Tibial nerve (tissue), 4 donors: ENCODE measurements at regions not wholly inside any gene's neighbourhood (a gene's known extent, or its start where the extent isn't known, plus 50 kb on each side); places are given as distances from the start of the nearest gene placed in this dataset.
"Not testable (repeated sequence)": the region's sequence is repeated elsewhere in the genome, so short reads cannot be mapped to it uniquely, and the experiment has no call there.

Experiments
- DNase-seq, 2 donors: peaks; one replicate each; pipeline ENCODE4 v3.0.0-alpha.2; 2019; ENCODE audit warnings: low spot score in 2 of 2
- H3K27ac ChIP-seq, 4 donors: fragments of 200-600 bp; sonication (generic) in 3 of 4; one replicate each; pipeline ENCODE4 v1.5.1; 2017 to 2019; ENCODE audit warnings: mild to moderate bottlenecking in 1 of 4
- H3K27me3 ChIP-seq, 2 donors: fragments of 200-600 bp; sonication (generic) in 1 of 2; one replicate each; pipeline versions ENCODE4 v1.5.1 to v1.6.0; 2017 to 2019
- H3K36me3 ChIP-seq, 3 donors: fragments of 200-600 bp; sonication (generic); one replicate each; pipeline ENCODE4 v1.5.1; 2018 to 2019
- H3K4me1 ChIP-seq, 4 donors: fragments of 200-600 bp; sonication (generic) in 3 of 4; one replicate each; pipeline ENCODE4 v1.5.1; 2017 to 2019
- H3K4me3 ChIP-seq, 4 donors: fragments of 200-600 bp; sonication (generic) in 3 of 4; one replicate each; pipeline ENCODE4 v1.5.1; 2017 to 2019; ENCODE audit warnings: mild to moderate bottlenecking in 1 of 4, moderate library complexity in 1 of 4
- H3K9me3 ChIP-seq, 4 donors: fragments of 200-600 bp; sonication (generic) in 3 of 4; one replicate each; pipeline ENCODE4 v1.5.1; 2017 to 2019
- CTCF ChIP-seq, 5 experiments: fragments of 200-600 bp in 3 of 5; fragments of 450-650 bp in 2 of 5; sonication (generic) in 3 of 5; IDR thresholded peaks; one replicate each; pipeline ENCODE4 v1.5.1; 2016 to 2019; ENCODE audit warnings: antibody characterized with exemption in 5 of 5, mild to moderate bottlenecking in 3 of 5, moderate library complexity in 2 of 5
- EP300 ChIP-seq, 2 donors: sonication (generic); formaldehyde crosslinking; IDR thresholded peaks; one replicate each; pipeline ENCODE4 v1.6.1; 2017; ENCODE audit warnings: antibody characterized with exemption in 2 of 2, mild to moderate bottlenecking in 1 of 2
- POLR2A ChIP-seq, 2 donors: fragments of 450-650 bp; IDR thresholded peaks; one replicate each; pipeline ENCODE4 v1.6.1; 2017; ENCODE audit warnings: antibody characterized with exemption in 2 of 2, mild to moderate bottlenecking in 2 of 2, moderate library complexity in 2 of 2
- WGBS, 2 donors: methylation state at CpG; one replicate each; pipeline ENCODE4 v1.1.5; 2018; 5-methylcytosine and 5-hydroxymethylcytosine counted together

- WGBS, 2 donors, result 87% methylated on average over 1 of the region's 1 CpG
- DNase-seq, result no peak
- Histone ChIP-seq H3K36me3 (no peaks in the 10 kb centered on the region), H3K27me3 (no peaks in the 10 kb centered on the region), H3K4me3 (no peak overlapping the region), H3K27ac (no peak overlapping the region), H3K4me1 (no peaks in the 10 kb centered on the region), H3K9me3 (peaks cover 0 to 21% (median 4%) of the 10 kb centered on the region in 4 donors)
- TF ChIP-seq CTCF (IDR thresholded peaks at IDR 0.05) (no peak), EP300 (IDR thresholded peaks at IDR 0.05) (no peak)
These were observed 823.0 kb upstream of the ADGRB3 start for GRCh38 chr6:67812125-67812524.

- no peak for DNase-seq
- Histone ChIP-seq H3K27me3 (no peaks in the 10 kb centered on the region), H3K9me3 (peaks cover 0 to 21% (median 4%) of the 10 kb centered on the region in 4 donors), H3K4me3 (no peak overlapping the region), H3K27ac (no peak overlapping the region), H3K4me1 (no peaks in the 10 kb centered on the region), H3K36me3 (no peaks in the 10 kb centered on the region)
- TF ChIP-seq CTCF (IDR thresholded peaks at IDR 0.05) (no peak), EP300 (IDR thresholded peaks at IDR 0.05) (no peak), POLR2A (IDR thresholded peaks at IDR 0.05) (no peak)
- 85 to 92% methylated on average over 3 of the region's 3 CpGs for WGBS, 2 donors
These were observed 823.6 kb upstream of the ADGRB3 start for GRCh38 chr6:67811239-67812037.

- not testable (repeated sequence) for H3K4me1 ChIP-seq, H3K9me3 ChIP-seq, H3K27ac ChIP-seq, H3K4me3 ChIP-seq, H3K27me3 ChIP-seq, DNase-seq, H3K36me3 ChIP-seq
- WGBS, 2 donors, result 85 to 91% methylated on average over 5 of the region's 5 CpGs
These were observed 830.3 kb upstream of the ADGRB3 start for GRCh38 chr6:67804808-67805207.

- Histone ChIP-seq H3K36me3 (no peaks in the 10 kb centered on the region), H3K9me3 (peaks cover 0 to 3% (median 0%) of the 10 kb centered on the region in 4 donors), H3K27ac (no peak overlapping the region), H3K4me1 (no peaks in the 10 kb centered on the region), H3K4me3 (no peak overlapping the region), H3K27me3 (no peaks in the 10 kb centered on the region)
- DNase-seq, result no peak
- TF ChIP-seq POLR2A (IDR thresholded peaks at IDR 0.05) (no peak), CTCF (IDR thresholded peaks at IDR 0.05) (no peak), EP300 (IDR thresholded peaks at IDR 0.05) (no peak)
These were observed 832.3 kb upstream of the ADGRB3 start for GRCh38 chr6:67802771-67803170.

- H3K9me3 ChIP-seq, result no peaks in the 10 kb centered on the region
- DNase-seq, result no peak
- H3K27ac ChIP-seq, result no peak overlapping the region
- H3K27me3 ChIP-seq, result no peaks in the 10 kb centered on the region
- WGBS, 2 donors, result 72 to 73% methylated on average over 2 of the region's 2 CpGs
- no peak for TF ChIP-seq POLR2A (IDR thresholded peaks at IDR 0.05)
- no peak for TF ChIP-seq EP300 (IDR thresholded peaks at IDR 0.05)
- TF ChIP-seq CTCF (IDR thresholded peaks at IDR 0.05), result no peak
- H3K4me3 ChIP-seq, result no peak overlapping the region
- no peaks in the 10 kb centered on the region for H3K36me3 ChIP-seq
- no peaks in the 10 kb centered on the region for H3K4me1 ChIP-seq
These were observed 842.1 kb upstream of the ADGRB3 start for GRCh38 chr6:67792996-67793395.
